Adipose tissue (tissue), 3 donors: ENCODE measurements at regions not wholly inside any gene's neighbourhood (a gene's known extent, or its start where the extent isn't known, plus 50 kb on each side); places are given as distances from the start of the nearest gene placed in this dataset.

Experiments
- H3K27ac ChIP-seq: one replicate; pipeline ENCODE4 v1.5.1; 2013; ENCODE audit warnings: low read depth, low read length
- WGBS, 3 donors: extraction: QIAGEN DNeasy Blood & Tissue Kit; methylation state at CpG; one replicate each; pipeline ENCODE4 v1.1.7; 2013; 5-methylcytosine and 5-hydroxymethylcytosine counted together
- donor health status: healthy with polysubstance abuse.
- donor health status: Bipolar disorder and iron deficiency.
- donor health status: healthy.

- H3K27ac ChIP-seq = no peak overlapping the region
- WGBS, 3 donors = 91 to 93% (median 93%) methylated on average over 8 of the region's 8 CpGs
These were observed 147.9 kb downstream of the MACROH2A1 start for GRCh38 chr5:135251093-135251492.

- WGBS, 3 donors = 88 to 89% (median 89%) methylated on average over 4 of the region's 4 CpGs
These were observed 148.4 kb downstream of the MACROH2A1 start for GRCh38 chr5:135250671-135251070.

GRCh38 chr5:135249658-135250057, 149.4 kb downstream of the MACROH2A1 start:
- H3K27ac ChIP-seq = no peak overlapping the region
- 89 to 94% (median 94%) methylated on average over 5 of the region's 5 CpGs for WGBS, 3 donors

More at GRCh38 chr5:135250671-135251070, 148.4 kb downstream of the MACROH2A1 start:
- H3K27ac ChIP-seq = no peak overlapping the region

- no peak overlapping the region for H3K27ac ChIP-seq
- WGBS, 3 donors = 79 to 86% (median 84%) methylated on average over 8 of the region's 8 CpGs
These were observed 150.2 kb downstream of the MACROH2A1 start for GRCh38 chr5:135248801-135249231.

GRCh38 chr5:135246923-135247795, 151.9 kb downstream of the MACROH2A1 start:
- WGBS, 3 donors = 55 to 68% (median 67%) methylated on average over 28 of the region's 28 CpGs
- H3K27ac ChIP-seq = no peak overlapping the region

GRCh38 chr5:135246605-135246922, 152.5 kb downstream of the MACROH2A1 start:
- WGBS, 3 donors = 70 to 83% (median 78%) methylated on average over 5 of the region's 5 CpGs
- H3K27ac ChIP-seq = no peak overlapping the region

GRCh38 chr5:135245521-135246499, 153.2 kb downstream of the MACROH2A1 start:
- 49 to 70% (median 59%) methylated on average over 8 of the region's 8 CpGs for WGBS, 3 donors
- no peak overlapping the region for H3K27ac ChIP-seq

- no peak overlapping the region for H3K27ac ChIP-seq
- WGBS, 3 donors = 93 to 96% (median 95%) methylated on average over 3 of the region's 3 CpGs
These were observed 154.4 kb downstream of the MACROH2A1 start for GRCh38 chr5:135244620-135245021.

- no peak overlapping the region for H3K27ac ChIP-seq
- 61 to 72% (median 72%) methylated on average over 22 of the region's 22 CpGs for WGBS, 3 donors
These were observed 155.3 kb downstream of the MACROH2A1 start for GRCh38 chr5:135243556-135244285.

- H3K27ac ChIP-seq = no peak overlapping the region
- WGBS, 3 donors = 75 to 89% (median 80%) methylated on average over 8 of the region's 8 CpGs
These were observed 156.0 kb downstream of the MACROH2A1 start for GRCh38 chr5:135242866-135243555.

GRCh38 chr5:135242021-135242865, 156.8 kb downstream of the MACROH2A1 start:
- 74 to 85% (median 81%) methylated on average over 11 of the region's 11 CpGs for WGBS, 3 donors
- no peak overlapping the region for H3K27ac ChIP-seq

- H3K27ac ChIP-seq = no peak overlapping the region
These were observed 157.5 kb downstream of the MACROH2A1 start for GRCh38 chr5:135241536-135241935.

- H3K27ac ChIP-seq = no peak overlapping the region
These were observed 158.2 kb downstream of the MACROH2A1 start for GRCh38 chr5:135240781-135241360.

GRCh38 chr5:135240283-135240633, 158.8 kb downstream of the MACROH2A1 start:
- H3K27ac ChIP-seq = no peak overlapping the region

More at GRCh38 chr5:135240781-135241360, 158.2 kb downstream of the MACROH2A1 start:
- WGBS, 3 donors = 72 to 94% (median 92%) methylated on average over 2 of the region's 2 CpGs

GRCh38 chr5:135239453-135240282, 159.4 kb downstream of the MACROH2A1 start:
- 76 to 85% (median 83%) methylated on average over 11 of the region's 11 CpGs for WGBS, 3 donors
- H3K27ac ChIP-seq = no peak overlapping the region

More at GRCh38 chr5:135240283-135240633, 158.8 kb downstream of the MACROH2A1 start:
- WGBS, 3 donors = 85 to 94% (median 93%) methylated on average over 3 of the region's 3 CpGs
